NB4 (cell line): ENCODE measurements at regions not wholly inside any gene's neighbourhood (a gene's known extent, or its start where the extent isn't known, plus 50 kb on each side); places are given as distances from the start of the nearest gene placed in this dataset.

Experiments used
- CTCF ChIP-seq: IDR thresholded peaks from one replicate; pipeline ENCODE4 v1.5.1; 2012; ENCODE audit warnings: low read depth, low read length
- MAX ChIP-seq: IDR thresholded peaks from 2 replicates; pipeline ENCODE4 v1.6.1; 2011; ENCODE audit warnings: low read depth, low read length
- POLR2A ChIP-seq: IDR thresholded peaks from 2 replicates; pipeline ENCODE4 v1.6.1; 2011; ENCODE audit warnings: mild to moderate bottlenecking; ENCODE audit not compliant: insufficient read length; ENCODE audit errors: extremely low read depth

GRCh38 chr13:30093236-30093635 lies 214.1 kb downstream of the KATNAL1 start:
- TF ChIP-seq CTCF (no peak), POLR2A (no peak), MAX (no peak)
